ENCODE measurements at regions not wholly inside any gene's neighbourhood (a gene's known extent, or its start where the extent isn't known, plus 50 kb on each side); places are given as distances from the start of the nearest gene placed in this dataset.

GRCh38 chr14:38824706-38825105 is 278.3 kb downstream of the SEC23A start (continued):
- TF ChIP-seq, protein P1, sequence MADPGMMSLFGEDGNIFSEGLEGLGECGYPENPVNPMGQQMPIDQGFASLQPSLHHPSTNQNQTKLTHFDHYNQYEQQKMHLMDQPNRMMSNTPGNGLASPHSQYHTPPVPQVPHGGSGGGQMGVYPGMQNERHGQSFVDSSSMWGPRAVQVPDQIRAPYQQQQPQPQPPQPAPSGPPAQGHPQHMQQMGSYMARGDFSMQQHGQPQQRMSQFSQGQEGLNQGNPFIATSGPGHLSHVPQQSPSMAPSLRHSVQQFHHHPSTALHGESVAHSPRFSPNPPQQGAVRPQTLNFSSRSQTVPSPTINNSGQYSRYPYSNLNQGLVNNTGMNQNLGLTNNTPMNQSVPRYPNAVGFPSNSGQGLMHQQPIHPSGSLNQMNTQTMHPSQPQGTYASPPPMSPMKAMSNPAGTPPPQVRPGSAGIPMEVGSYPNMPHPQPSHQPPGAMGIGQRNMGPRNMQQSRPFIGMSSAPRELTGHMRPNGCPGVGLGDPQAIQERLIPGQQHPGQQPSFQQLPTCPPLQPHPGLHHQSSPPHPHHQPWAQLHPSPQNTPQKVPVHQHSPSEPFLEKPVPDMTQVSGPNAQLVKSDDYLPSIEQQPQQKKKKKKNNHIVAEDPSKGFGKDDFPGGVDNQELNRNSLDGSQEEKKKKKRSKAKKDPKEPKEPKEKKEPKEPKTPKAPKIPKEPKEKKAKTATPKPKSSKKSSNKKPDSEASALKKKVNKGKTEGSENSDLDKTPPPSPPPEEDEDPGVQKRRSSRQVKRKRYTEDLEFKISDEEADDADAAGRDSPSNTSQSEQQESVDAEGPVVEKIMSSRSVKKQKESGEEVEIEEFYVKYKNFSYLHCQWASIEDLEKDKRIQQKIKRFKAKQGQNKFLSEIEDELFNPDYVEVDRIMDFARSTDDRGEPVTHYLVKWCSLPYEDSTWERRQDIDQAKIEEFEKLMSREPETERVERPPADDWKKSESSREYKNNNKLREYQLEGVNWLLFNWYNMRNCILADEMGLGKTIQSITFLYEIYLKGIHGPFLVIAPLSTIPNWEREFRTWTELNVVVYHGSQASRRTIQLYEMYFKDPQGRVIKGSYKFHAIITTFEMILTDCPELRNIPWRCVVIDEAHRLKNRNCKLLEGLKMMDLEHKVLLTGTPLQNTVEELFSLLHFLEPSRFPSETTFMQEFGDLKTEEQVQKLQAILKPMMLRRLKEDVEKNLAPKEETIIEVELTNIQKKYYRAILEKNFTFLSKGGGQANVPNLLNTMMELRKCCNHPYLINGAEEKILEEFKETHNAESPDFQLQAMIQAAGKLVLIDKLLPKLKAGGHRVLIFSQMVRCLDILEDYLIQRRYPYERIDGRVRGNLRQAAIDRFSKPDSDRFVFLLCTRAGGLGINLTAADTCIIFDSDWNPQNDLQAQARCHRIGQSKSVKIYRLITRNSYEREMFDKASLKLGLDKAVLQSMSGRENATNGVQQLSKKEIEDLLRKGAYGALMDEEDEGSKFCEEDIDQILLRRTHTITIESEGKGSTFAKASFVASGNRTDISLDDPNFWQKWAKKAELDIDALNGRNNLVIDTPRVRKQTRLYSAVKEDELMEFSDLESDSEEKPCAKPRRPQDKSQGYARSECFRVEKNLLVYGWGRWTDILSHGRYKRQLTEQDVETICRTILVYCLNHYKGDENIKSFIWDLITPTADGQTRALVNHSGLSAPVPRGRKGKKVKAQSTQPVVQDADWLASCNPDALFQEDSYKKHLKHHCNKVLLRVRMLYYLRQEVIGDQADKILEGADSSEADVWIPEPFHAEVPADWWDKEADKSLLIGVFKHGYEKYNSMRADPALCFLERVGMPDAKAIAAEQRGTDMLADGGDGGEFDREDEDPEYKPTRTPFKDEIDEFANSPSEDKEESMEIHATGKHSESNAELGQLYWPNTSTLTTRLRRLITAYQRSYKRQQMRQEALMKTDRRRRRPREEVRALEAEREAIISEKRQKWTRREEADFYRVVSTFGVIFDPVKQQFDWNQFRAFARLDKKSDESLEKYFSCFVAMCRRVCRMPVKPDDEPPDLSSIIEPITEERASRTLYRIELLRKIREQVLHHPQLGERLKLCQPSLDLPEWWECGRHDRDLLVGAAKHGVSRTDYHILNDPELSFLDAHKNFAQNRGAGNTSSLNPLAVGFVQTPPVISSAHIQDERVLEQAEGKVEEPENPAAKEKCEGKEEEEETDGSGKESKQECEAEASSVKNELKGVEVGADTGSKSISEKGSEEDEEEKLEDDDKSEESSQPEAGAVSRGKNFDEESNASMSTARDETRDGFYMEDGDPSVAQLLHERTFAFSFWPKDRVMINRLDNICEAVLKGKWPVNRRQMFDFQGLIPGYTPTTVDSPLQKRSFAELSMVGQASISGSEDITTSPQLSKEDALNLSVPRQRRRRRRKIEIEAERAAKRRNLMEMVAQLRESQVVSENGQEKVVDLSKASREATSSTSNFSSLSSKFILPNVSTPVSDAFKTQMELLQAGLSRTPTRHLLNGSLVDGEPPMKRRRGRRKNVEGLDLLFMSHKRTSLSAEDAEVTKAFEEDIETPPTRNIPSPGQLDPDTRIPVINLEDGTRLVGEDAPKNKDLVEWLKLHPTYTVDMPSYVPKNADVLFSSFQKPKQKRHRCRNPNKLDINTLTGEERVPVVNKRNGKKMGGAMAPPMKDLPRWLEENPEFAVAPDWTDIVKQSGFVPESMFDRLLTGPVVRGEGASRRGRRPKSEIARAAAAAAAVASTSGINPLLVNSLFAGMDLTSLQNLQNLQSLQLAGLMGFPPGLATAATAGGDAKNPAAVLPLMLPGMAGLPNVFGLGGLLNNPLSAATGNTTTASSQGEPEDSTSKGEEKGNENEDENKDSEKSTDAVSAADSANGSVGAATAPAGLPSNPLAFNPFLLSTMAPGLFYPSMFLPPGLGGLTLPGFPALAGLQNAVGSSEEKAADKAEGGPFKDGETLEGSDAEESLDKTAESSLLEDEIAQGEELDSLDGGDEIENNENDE (IDR thresholded peaks at IDR 0.05; ENCODE audit: low read depth, low read length), result no peak
- TF ChIP-seq ZNF77 (CRISPR knock-in tag; IDR thresholded peaks at IDR 0.05) (no peak), TAF7 (tag; IDR thresholded peaks at IDR 0.05) (no peak), SAP30 (IDR thresholded peaks at IDR 0.05; ENCODE audit: borderline replicate concordance, insufficient read depth, low read depth, low read length, poor library complexity, severe bottlenecking) (no peak), CCNT2 (IDR thresholded peaks at IDR 0.05; ENCODE audit: borderline replicate concordance, extremely low read depth, insufficient read length, low read depth, low read length) (no peak), FOSL1 (tag; conservative IDR thresholded peaks at IDR 0.05) (no peak), BCL6 (CRISPR knock-in tag; IDR thresholded peaks at IDR 0.05) (no peak), ZNF165 (CRISPR knock-in tag; IDR thresholded peaks at IDR 0.05; ENCODE audit: borderline replicate concordance) (no peak)
- TF ChIP-seq, protein P2, sequence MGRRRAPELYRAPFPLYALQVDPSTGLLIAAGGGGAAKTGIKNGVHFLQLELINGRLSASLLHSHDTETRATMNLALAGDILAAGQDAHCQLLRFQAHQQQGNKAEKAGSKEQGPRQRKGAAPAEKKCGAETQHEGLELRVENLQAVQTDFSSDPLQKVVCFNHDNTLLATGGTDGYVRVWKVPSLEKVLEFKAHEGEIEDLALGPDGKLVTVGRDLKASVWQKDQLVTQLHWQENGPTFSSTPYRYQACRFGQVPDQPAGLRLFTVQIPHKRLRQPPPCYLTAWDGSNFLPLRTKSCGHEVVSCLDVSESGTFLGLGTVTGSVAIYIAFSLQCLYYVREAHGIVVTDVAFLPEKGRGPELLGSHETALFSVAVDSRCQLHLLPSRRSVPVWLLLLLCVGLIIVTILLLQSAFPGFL (CRISPR knock-in tag; IDR thresholded peaks at IDR 0.05), result no peak
